HG02885 (cell line): ENCODE measurements at regions not wholly inside any gene's neighbourhood (a gene's known extent, or its start where the extent isn't known, plus 50 kb on each side); places are given as distances from the start of the nearest gene placed in this dataset.

Experiments
- ATAC-seq: cut with Tn5 transposase; IDR thresholded peaks from one replicate; pipeline ENCODE4 v1.9.1; 2021; ENCODE audit warnings: mild to moderate bottlenecking; ENCODE audit not compliant: unreplicated experiment, poor library complexity

DNA sequence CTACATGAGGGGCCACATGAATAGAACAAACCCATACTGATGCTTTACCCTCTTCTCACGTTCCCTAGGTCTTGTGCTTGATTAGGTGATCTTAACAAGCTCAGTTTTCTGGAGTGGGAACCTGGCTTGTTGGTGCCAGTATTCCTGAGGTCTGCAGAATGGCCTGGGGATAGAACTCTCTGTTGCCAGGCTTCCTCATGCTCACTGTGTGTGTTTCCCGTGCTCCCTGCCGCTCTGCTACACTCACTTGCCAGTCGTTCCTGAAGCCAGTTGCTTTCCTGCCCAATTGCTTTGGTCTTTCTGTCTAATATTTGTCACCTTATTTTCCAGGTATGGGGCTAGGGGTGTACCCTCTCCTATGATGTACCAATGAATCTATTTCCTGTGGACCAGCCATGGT, 2111.5 kb upstream of the PIK3C3 start:
- no peak for ATAC-seq

DNA sequence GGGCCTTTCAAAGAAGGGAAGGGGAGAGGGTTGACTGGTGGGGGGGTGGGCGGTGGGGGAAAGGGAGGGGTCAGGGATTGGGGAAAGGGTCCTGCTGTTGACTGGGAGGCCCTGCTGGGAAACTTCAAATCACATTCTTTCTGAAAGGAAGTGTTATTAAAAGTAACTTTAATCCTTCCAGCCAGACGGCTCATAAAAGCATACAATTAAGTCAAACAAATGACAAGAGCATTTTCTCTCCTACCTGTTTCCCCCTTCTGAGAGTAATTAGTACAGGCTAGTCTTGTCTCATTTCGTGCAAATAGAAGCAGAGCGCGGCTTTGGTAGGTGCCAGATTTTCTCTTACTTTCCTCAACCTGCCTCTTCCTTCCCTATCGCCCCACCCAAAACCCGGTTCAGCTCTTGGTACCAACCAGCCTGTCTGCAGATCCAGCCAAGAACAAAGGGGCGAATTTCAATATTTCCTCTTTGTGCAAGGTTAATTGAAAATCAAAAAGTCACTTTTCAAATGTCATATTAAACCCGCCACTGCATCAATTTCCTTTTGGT, 2112.6 kb upstream of the PIK3C3 start:
- no peak for ATAC-seq

DNA sequence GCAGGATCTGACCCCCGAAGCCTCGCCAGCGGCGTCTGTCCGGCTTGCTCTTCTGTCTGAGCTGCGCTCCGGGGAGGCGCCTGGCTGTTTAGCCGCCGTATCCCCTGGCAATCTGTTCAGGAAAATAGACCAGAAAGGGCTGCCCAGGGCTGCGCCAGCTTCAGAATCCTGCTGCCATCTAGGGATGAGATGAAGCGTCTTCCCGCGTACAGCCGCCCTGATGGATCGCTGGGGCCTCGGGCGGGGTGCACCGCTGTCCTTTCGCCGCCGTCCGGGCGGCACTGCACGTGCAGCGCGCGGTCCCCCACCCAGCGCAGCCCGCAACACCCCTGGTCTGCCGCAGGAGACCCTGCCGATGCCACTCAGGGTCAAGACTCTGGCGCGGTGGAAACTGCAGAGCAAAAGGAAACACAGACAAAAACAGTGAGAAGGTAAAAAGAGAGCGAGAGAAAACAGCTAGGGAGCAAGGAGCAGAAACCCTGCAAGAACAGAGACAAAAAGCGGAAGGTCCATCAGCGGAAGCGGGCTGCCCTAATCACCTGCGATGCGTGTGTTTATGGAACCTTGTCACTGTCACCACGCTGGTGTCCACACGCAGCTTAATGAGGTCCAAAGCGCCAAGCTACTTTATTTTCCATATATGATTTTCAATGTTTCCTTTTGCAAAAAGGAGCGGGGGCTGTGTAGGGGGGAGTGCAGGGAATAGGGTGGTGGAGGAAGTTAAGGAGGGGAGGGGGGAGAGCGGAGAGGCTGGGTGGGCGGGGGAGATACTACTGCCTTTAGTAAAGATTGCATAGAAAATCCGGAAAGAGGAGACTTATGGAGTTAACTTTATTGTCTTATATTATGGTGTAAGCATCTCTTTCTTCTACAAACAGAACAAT, 2113.3 kb upstream of the PIK3C3 start:
- ATAC-seq = no peak

DNA sequence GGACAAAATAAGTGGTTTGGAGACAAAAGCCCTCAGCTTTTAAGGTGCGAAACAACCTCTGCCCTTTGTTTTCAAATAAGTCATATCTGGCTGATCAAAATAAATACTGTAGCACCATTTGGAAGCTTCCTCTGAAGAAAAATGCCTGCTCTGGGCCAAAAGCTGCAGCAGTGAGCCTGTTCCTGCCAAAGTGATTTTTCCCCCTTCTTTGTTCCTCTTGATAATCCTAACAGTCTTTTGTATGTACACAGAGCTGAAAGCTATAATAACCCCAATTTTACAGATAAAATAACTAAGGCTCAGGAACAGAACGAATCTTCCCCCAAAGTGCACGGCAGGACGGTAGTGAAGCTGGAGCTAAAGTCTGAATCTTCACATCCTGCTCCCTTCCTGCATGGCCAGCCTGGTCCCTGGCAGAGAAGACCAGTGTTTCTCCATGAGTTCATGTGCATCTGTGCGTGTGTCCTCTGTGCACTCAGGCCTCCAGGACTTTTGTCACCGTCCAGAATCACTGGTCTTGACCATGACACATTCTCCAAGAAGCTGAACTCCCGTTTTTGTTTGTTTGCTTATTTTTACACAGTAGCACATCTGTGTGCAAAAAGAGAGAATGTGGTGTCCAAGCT, 2114.1 kb upstream of the PIK3C3 start:
- no peak for ATAC-seq

DNA sequence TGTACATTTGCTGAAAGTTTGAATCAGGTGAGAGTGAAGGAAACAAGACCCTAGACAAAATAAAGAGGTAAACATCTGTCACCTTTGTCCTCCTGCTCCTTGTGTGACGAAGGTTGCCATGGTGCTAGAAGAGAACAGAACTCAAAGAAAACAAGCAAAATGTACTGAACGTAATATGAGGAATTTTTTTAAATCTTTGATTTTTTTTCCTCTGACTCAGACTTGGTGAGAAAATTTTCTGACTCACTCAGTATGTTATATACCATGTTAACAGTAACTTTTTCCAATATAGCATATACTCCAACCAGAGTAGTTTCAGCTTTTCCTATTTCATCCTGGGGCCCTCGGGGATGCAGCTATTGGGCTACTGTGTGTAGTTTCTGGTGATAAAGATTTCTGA, 2114.6 kb upstream of the PIK3C3 start:
- no peak for ATAC-seq

DNA sequence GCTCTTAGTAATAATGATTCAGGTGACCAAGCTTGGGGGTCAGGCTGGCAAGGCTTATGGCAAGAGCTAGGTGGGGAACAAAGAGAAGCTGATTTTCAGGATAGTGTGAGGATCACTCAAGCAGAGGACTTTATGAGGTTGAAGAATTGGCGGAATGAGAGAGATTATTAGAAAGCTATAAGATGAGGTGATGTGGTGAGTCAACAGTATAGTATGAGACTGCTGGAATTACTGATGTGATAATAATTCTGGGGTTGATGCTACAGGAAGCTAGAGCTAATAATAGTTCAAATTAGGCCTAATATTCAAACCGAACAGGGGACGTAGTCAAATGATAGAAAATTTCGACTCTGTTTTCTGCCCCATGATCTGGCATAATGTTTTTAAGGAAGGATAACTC, 2115.3 kb upstream of the PIK3C3 start:
- no peak for ATAC-seq

DNA sequence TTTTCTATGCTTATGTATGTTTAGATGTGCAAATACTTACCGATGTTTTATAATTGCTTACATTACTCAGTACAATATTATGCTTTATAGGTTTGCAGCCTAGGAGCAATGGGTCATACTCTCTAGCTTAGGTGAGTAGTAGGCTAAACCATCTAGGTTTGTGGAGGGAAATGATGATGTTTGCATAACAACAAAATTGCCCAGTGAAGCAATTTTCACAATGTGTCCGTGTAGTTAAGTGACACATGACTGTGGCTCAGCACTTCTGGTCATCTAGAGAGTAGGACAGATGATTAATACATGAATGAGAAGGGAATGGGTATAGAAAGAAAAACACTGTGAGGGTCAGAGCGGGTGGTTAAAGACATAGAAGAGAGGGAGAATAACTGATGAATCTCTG, 2116.2 kb upstream of the PIK3C3 start:
- ATAC-seq = no peak

DNA sequence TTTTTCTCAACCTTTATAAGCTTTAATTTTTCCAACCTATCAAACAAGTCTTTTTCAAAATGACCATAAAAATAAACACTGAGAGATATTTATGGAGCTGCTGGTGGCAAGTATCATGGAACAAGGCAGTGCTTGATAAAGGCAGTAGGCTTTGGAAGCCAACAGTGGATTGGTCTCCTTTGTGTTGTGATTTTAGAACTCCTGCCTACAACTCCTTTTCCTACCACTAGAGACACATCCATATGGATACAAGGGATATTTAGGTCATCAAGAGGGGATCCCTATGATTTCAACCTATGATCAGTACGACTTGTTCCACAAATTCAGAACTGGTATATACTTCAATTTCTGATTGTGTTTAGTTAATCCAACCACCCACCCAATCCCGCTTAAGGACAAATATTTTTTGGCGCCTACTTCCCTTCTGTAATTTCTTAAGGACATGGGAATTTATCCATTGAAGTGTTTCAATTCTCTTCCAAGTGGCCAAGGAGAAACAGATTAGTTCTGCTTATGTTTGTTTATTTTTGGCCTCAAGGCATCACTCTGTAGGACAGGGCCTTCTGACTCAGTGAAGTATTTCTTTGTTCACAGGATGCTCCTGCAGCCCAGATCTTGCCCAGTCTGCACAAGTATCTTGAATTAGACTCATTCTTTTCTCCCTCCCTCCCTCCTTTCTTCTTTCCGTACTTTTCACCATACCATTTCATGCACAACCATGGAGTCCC, 2119.6 kb upstream of the PIK3C3 start:
- ATAC-seq = no peak

DNA sequence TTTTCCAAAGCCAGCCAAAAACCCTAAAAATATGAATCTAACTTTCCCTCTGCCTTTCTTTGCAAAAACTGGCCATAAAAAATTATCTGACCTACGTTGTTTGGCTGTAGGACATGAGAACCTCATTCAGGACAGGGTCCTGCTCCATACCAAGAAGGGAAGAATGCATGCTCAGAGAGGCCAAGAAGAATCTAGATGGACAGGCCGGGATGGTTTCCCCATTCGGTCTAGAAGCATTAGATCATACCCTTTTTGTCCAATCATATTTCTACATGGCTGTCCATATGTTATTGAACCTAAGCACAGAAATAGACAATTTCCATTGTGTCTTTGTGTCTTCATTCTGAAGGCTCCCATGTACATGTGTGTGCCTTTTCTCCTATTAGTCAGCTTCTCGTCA, 2120.4 kb upstream of the PIK3C3 start:
- no peak for ATAC-seq

DNA sequence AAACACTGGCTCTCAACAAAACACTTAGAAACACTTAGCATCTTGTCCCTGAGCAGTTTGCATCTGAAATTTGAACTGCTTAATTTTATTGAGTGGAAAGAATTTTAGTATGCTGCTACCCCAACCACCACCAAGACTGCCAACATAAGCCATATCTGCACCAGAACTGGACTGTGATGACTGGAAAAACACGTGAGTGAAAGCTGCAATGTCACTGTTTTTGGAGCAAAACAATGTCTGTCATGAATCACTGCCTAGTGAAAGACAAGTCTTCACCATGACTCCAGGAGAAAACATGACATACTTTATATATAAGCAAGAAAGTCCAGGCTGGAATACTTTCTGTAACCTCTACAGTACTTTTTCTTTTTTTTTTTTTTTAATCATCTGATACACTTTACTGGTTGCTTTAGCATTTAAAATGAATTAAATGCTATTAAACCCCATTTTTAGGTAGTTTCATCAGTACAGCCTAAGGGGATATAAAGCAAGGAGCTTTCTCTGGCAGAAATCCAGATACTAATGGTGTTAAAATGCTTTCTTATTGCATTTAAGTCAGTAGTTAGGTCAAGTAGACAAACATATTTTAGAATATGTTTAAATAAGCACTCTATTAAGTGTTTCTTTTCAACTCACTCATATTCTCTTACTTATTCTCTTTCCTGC, 2129.4 kb upstream of the PIK3C3 start:
- no peak for ATAC-seq

DNA sequence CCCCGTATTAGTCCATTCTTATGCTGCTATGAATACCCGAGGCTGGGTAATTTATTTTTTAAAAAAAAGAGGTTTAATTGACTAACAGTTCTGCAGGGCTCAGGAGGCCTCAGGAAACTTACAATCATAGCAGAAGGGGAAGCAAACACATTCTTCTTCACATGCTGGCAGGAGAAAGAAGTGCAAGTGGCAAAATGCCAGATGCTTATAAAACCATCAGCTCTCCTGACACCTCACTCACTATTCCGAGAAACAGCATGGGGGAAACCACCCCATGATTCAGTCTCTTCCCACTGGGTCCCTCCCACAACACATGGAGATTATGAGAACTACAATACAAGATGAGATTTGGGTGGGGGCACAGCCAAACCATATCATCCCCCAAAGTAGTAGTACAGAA, 2148.5 kb upstream of the PIK3C3 start:
- ATAC-seq = no peak

DNA sequence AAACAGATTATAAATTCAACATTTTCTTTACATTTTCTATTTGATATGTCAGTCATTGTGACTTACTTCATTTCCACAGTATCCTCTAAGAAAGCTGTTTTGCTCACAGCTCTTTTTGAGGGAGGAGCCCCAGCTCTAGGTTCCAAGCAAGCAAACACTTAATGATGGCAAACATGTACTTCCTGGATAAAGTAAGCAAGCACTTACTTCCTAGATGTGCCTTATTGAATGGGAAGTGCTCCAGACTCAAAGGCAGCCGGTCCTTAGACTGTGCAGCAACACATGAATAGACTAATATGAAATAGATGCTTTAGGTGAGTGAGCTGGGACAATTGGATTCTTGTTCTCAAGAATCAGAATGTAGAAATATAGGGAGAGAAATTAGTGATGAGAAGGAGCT, 2149.8 kb upstream of the PIK3C3 start:
- ATAC-seq = no peak

DNA sequence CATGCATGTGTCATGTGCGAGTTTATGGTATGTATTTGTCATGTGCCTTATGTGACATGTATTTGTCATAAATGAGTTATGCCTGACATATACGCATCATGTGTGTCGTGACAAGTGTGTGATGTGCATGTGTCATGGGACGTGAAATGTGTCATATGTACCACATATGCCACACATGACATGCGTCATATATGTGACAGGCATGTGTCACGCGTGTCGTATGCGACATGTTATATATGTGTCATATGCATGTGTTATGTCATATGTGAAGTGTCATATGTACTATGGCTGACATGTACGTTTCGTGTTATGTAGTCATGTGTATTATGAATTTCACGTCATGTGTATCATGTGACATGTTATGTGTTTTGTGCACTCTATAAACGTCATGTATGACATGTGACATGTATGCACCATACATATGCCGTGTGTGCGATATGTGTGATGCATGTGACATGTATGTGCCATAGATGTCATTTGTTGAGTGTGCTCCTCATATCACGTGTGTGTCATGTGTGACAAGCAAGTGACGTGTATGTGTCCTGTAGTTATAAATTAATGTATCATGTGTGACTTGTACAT, 2152.3 kb upstream of the PIK3C3 start:
- ATAC-seq = no peak

DNA sequence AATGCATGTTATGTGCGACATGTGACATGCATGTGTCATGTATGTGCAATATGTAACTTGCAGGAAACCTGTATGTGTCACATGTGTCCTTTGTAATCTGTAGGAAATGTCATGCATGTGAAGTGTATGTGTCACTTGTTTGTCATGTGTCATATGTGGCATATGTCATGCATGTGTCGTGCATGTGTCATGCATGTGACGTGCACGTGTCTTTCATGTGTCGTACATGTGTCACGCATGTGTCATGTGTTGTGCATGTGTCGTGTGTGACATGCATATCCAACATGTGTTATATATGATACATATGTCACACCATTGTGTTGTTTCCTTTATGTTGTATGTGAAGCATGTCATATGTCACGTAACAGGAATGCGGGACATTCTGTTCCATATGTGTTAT, 2153.2 kb upstream of the PIK3C3 start:
- ATAC-seq = no peak

DNA sequence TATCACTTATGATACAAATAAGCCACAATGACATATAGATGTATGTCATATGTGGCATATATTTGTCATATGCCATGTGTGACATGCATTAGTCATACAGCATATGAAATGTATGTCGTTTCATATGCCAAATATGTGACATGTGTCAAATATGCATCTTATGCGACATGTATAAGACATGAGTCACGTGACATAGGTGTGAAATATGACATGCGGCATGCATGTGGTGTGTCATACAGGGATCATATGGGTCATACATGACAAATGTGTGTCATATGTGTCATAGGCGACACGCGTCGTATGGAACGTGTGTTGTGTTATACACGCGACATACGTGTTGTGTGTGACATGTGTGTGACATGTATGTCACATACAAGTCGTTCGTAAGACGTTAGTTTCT, 2154.0 kb upstream of the PIK3C3 start:
- no peak for ATAC-seq

DNA sequence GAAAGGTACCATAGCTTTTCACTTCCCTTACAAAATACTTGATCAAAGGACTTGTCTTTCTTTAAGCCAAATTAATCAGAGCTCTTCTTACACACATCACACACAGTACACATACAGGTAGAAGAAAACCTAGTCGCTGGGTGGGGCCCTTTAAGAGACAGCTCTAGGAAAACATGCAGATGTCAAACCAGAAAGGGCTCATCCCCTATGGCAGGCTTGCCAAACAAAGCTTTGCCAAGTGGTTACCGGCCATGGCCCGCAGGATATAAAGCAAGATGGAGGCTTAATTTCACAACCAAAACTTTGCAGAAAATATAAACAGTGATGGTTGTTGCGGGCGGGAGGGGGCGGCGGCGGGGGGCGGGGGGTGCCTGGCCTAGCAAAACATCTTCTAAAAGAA, 2156.0 kb upstream of the PIK3C3 start:
- ATAC-seq = no peak

DNA sequence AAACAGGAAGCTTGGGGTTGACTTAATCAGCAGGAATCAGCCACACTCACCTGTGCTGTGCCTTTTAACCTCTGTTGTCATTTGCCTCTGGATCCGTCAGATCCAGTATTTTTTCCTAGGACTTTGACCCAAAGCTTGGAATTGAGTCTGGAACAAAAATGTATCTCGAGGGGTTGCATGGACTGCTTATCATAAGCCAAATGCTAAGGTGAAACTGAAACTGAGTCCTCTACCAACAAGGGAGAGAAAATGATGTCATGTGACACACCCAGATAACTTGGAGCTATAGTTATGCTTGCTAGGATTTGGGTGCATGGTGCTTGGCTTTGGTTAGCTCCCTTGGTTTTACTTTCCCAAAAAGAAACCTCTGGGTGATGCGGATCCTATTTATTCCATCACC, 2158.6 kb upstream of the PIK3C3 start:
- no peak for ATAC-seq

DNA sequence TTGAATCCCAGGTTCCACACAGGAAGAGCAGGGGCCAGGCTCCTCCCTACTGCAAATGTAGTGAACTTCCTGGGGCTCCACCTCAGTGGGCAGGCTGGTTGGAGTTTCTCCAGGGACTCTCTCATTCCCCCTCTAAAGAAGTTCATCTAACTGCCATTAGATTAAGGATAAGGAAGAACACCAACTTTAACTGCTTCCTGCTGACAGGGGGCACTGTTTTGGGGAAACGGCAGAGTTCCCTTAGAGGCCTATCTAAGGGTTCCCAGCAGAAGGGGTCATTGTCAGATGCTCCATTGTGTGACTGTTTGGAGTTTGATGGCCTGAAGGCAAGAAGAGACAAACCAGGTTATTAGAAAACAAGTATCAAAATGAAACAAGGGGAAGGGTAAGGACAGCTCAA, 2159.7 kb upstream of the PIK3C3 start:
- ATAC-seq = no peak

DNA sequence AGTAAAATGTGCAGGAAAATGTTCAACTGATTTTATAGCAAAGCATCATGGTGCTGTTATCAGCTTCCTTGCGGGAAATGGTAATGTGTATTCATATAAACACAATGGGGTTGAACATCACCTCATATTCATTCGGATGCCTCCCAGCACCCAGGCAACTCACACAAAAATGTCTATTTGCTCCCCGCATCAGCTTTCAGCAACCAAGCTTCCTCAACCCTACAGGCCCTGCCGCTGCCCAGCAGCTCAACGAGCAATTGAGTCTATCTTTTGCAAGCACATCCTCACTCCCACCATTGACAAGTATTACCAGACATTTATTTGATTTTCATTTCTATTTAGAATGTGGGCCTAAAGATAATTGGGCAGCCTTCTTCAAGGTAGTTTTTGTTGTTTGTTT, 2161.4 kb upstream of the PIK3C3 start:
- ATAC-seq = no peak

DNA sequence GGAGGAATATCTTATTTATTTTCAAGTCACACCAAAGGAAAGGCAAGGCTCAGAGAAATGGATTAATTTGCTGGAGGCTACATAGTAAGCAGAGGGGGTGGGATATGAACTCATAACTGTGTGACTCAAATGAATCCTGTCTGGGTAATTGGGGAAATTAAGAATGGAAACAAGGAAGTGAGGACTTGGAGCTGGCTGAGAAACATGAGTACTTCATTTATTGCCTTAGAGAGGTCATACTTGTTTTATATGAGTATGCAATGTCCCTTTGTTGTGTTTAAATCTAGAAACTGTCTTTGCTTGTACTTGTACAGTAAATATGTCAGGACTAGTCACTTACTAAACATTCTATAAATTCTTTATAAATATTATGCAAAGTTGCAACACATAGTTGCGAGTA, 2166.7 kb upstream of the PIK3C3 start:
- ATAC-seq = no peak
